SW 1271 (cell line): ENCODE measurements at regions not wholly inside any gene's neighbourhood (a gene's known extent, or its start where the extent isn't known, plus 50 kb on each side); places are given as distances from the start of the nearest gene placed in this dataset.

Source experiments
- DNase-seq, 2 experiments: peaks; one replicate each; lab custom pipeline; 2025; lab: John Stamatoyannopoulos, UW

DNA sequence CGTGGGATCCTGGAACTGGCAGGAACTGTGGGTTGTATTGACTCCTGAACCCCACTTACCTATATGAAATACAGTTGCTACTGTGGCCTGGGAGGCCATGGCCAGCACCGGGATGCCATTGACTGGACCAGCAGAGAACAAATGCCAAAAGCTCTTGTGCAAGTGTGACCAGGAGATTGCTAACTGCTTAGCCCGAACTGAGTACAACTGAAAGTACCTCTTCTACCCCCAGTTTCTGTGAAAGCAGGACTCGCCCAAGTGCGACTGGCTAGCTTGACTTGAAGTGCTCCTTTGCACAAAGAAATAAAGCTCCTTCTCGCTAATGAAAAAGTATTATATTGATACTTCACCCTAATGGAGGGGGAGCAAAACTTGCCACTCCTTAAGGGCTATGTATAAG is 101.3 kb upstream of the ATP11B start:
- DNase-seq, result no peak

- DNase-seq, result no peak
Measured at GRCh38 chr3:182692695-182693094, 100.6 kb upstream of the ATP11B start.

GRCh38 chr3:182693723-182694122 is 99.6 kb upstream of the ATP11B start:
- no peak for DNase-seq

- DNase-seq, result no peak
Measured at GRCh38 chr3:182696916-182697315, 96.4 kb upstream of the ATP11B start.

GRCh38 chr3:182697345-182697919 is 95.9 kb upstream of the ATP11B start:
- no peak for DNase-seq

GRCh38 chr3:182698078-182698477 is 95.2 kb upstream of the ATP11B start:
- no peak for DNase-seq

GRCh38 chr3:182699550-182700170 is 93.6 kb upstream of the ATP11B start:
- DNase-seq, result no peak

- no peak for DNase-seq
Measured at GRCh38 chr3:182702216-182702615, 91.1 kb upstream of the ATP11B start.

DNA sequence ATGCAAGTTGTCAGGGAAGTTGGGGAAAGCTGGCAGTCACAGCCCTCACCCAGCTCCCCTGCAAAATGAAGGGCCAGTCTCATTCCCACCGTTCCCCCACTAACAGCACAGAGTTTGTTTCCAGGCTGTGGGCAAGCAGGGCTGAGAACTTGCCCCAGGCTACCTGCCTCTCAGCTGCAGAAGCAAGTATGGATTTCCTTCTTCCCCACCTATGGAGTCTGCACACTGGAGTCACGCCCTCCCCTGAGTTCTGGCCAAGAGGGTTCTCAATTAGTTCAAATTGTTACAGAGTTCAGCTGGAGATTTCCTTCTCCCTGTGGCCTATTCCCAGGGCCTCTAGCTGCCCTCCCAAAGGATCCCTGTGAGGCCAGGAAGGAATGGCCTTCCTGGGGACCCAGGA is 90.1 kb upstream of the ATP11B start:
- DNase-seq, result no peak

GRCh38 chr3:182704926-182705325 is 88.4 kb upstream of the ATP11B start:
- DNase-seq, result no peak

DNA sequence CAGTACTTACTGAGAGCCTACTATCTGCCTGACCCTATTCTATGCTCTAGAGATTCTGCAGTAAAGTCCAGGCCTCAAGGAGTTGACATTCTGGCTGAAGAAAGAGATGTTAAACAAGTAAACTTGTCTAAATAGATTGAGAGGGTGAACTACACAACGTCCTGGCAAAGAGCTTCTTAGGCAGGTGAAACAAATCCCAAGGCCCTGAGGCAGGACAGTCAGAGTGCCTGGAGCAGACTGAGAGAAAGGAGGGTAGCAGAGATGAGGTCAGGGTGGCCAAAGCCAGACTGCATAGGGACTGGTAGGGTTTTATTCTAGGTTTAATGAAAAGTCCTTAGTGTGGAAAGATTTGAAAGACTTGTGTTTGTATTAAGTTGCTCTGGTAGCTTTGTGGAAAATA is 84.5 kb upstream of the ATP11B start:
- DNase-seq, result no peak

DNA sequence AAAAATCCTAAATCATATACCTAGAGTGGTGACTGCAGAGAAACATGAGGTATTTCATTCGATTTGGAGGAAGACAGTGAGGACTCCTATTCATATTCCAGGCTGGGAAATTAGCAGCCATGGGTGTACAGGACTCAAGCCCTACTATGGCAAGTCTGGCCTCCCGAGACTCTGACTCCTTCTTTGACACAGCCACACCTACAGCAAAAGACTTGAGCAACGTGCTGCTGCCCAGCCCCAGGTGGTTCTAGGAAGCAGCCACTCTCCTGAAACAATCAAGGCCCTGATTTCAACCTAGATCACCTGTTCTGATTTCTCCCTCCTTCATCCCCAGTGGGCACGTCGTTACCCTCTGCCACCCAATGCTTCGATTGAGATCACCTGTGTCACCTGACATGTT is 84.0 kb upstream of the ATP11B start:
- DNase-seq, result no peak

DNA sequence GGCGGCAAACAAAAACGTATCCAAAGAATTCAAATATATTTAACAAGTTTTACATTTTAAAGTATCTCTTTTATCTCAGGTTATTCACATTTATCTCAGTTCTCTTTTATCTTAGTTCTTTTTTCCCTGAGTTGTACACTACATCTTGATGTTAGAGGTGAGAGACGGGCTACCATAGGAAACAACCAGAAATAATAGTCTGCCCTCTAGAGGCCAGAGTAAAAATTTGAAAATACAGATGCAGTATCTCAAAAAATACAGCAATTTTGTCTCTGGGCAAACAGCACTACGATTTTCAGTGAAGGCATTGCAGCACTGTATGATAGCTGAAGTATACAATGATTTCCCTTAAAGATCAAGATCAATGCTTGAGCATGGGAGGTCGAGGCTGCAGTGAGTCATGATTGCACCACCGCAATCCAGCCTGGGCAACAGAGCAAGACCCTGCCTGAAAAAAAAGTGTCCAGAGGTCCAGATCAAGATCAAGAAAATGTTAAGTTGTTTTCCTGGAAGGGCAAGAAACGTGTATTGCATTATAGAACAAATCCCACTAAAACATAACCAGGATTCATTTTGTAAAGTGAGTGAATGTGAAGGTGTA is 82.6 kb upstream of the ATP11B start:
- DNase-seq, result peak in 1 of 2 experiments; percentile 42

DNA sequence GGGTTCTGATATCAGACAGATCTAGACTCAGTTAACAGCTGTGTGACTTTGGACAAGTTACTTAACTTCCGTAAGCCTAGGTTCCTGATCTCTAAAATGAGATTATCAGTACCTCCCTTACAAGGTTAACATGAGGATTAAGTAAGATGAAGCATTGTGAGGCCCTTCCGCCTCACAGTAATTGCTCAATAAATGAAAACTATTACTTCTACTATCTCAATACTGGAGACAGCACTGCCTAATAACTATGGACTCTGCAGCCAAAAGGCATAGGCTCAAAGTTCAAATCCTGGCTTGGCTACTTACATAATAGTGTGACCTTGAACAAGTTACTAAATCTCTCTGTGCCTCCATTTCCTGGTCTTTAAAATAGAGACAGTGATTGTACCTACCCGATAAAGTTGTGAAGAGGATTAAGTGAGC is 82.0 kb upstream of the ATP11B start:
- DNase-seq, result no peak

DNA sequence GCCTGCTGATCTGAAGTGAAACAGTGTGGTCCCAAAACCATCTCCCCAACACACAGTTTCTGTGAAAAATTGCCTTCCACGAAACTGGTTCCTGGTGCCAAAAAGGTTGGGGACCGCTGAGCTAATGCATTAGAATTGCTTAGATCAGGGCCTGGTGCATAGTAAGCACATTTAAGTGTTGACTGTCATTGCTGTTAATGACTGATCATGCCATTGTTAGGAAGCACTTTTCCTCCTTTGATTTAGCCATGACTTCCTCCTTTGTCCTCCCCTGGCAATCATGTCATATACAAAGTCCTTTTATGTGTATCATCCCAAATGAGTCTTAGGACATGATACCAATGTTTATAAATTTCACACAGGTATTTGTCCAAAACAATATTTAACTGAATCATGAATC is 81.5 kb upstream of the ATP11B start:
- DNase-seq, result no peak

GRCh38 chr3:182713111-182713510 is 80.2 kb upstream of the ATP11B start:
- DNase-seq, result no peak

GRCh38 chr3:182713743-182714517 is 79.4 kb upstream of the ATP11B start:
- peak; percentile 16 to 77 for DNase-seq

- no peak for DNase-seq
Measured at GRCh38 chr3:182715006-182715405, 78.3 kb upstream of the ATP11B start.

DNA sequence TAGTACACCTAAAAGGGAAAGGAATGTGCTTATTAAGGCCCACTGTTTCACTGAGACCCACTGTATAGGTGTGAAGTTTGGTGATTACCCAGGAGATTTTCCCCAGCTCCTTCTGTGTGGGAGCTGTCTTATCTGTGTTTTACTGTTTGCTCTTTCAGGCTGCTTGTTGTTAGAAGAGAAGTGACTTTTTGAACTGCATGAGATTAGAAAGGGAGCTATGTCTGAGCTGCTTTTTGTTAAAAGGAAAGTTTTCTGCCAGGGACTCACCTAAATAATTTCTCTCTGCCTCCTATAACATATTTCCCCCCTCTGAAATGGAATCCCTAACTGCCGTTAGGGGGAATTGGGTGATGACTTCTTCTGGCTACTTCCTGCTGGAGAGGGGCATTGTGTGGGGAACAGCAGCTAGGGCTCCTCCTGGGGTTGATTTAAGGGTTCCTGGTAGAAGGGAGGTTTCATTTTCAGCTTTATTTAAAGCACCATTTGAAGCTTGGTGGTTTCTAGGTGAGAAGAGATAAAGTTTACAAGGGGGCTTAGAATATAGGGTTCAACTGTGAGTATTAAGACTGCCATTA is 77.1 kb upstream of the ATP11B start:
- DNase-seq, result no peak

- no peak for DNase-seq
Measured at GRCh38 chr3:182717216-182717615, 76.1 kb upstream of the ATP11B start.

- no peak for DNase-seq
Measured at GRCh38 chr3:182722907-182723306, 70.4 kb upstream of the ATP11B start.

DNA sequence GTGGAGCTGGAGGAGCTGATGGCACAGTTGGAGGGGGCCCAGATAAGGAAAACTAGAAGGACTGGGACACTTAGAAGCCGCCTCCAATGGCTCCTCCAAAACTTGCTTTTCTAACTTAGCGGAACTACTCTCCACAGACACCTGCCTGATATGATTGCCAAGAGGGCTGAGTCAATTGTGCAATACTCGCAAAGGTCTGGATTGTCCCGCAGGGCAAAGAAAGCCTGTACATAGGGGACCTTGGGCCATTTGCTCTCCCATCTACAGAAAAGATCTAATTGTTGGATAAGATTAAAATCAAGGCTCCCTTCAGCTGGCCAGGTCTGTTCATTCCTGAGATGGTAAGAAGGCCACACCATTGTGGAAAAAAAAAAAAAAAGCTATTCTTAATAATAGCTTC is 69.7 kb upstream of the ATP11B start:
- no peak for DNase-seq
